ENCODE measurements at regions not wholly inside any gene's neighbourhood (a gene's known extent, or its start where the extent isn't known, plus 50 kb on each side); places are given as distances from the start of the nearest gene placed in this dataset.

GRCh38 chr6:10323018-10323417, 91.9 kb downstream of the TFAP2A start:
- TF ChIP-seq CTCF (IDR thresholded peaks at IDR 0.05; ENCODE audit: low read depth, low read length, missing control alignments), result no peak
- no peak for DNase-seq (ENCODE audit: extremely low read depth, low read depth)

GRCh38 chr6:10320291-10320690, 94.6 kb downstream of the TFAP2A start:
- H3K4me3 ChIP-seq (replicated peaks; ENCODE audit: low read depth, low read length), result no peak overlapping the region
- TF ChIP-seq CTCF (IDR thresholded peaks at IDR 0.05; ENCODE audit: low read depth, low read length, missing control alignments), result no peak
- no peak for DNase-seq (ENCODE audit: extremely low read depth, low read depth)

More at GRCh38 chr6:10323018-10323417, 91.9 kb downstream of the TFAP2A start:
- H3K4me3 ChIP-seq (replicated peaks; ENCODE audit: low read depth, low read length), result no peak overlapping the region

- peak; percentile 62 for DNase-seq (ENCODE audit: extremely low read depth, low read depth)
- no peak overlapping the region for H3K4me3 ChIP-seq (replicated peaks; ENCODE audit: low read depth, low read length)
- TF ChIP-seq CTCF (IDR thresholded peaks at IDR 0.05; ENCODE audit: low read depth, low read length, missing control alignments), result no peak
Measured at GRCh38 chr6:10316373-10316721, 98.5 kb downstream of the TFAP2A start.

- TF ChIP-seq CTCF (IDR thresholded peaks at IDR 0.05; ENCODE audit: low read depth, low read length, missing control alignments), result no peak
- H3K4me3 ChIP-seq (replicated peaks; ENCODE audit: low read depth, low read length), result no peak overlapping the region
- DNase-seq (ENCODE audit: extremely low read depth, low read depth), result no peak
Measured at GRCh38 chr6:10315658-10316372, 99.1 kb downstream of the TFAP2A start.

- DNase-seq (ENCODE audit: extremely low read depth, low read depth), result no peak
- TF ChIP-seq CTCF (IDR thresholded peaks at IDR 0.05; ENCODE audit: low read depth, low read length, missing control alignments), result no peak
- H3K4me3 ChIP-seq (replicated peaks; ENCODE audit: low read depth, low read length), result no peak overlapping the region
Measured at GRCh38 chr6:10315034-10315433, 99.8 kb downstream of the TFAP2A start.

- no peak for TF ChIP-seq CTCF (IDR thresholded peaks at IDR 0.05; ENCODE audit: low read depth, low read length, missing control alignments)
- H3K4me3 ChIP-seq (replicated peaks; ENCODE audit: low read depth, low read length), result no peak overlapping the region
- DNase-seq (ENCODE audit: extremely low read depth, low read depth), result no peak
Measured at GRCh38 chr6:10314163-10314955, 100.5 kb downstream of the TFAP2A start.
